ENCODE measurements at regions not wholly inside any gene's neighbourhood (a gene's known extent, or its start where the extent isn't known, plus 50 kb on each side); places are given as distances from the start of the nearest gene placed in this dataset.

- no peak overlapping the region for H3K9ac ChIP-seq (ENCODE audit: low read length)
- H3K18ac ChIP-seq (ENCODE audit: low read length): no peak overlapping the region
- no peak overlapping the region for H2BK12ac ChIP-seq (ENCODE audit: low read length)
- no peak overlapping the region for H3K4me3 ChIP-seq (ENCODE audit: low read depth, low read length)
- H2AK5ac ChIP-seq (ENCODE audit: low read length): no peak overlapping the region
- no peak overlapping the region for H3K4me2 ChIP-seq (ENCODE audit: low read length)
- H3K4ac ChIP-seq (ENCODE audit: low read depth, low read length): no peak overlapping the region
- no peaks in the 10 kb centered on the region for H3K9me3 ChIP-seq (ENCODE audit: insufficient read depth, low read depth, low read length)
- DNase-seq: no peak
- no peak overlapping the region for H4K91ac ChIP-seq (ENCODE audit: low read depth, low read length)
- H2BK120ac ChIP-seq (ENCODE audit: insufficient read depth, low read length, poor library complexity): no peak overlapping the region
- H3K79me1 ChIP-seq (ENCODE audit: low read length): no peaks in the 10 kb centered on the region
- H3K36me3 ChIP-seq (ENCODE audit: control insufficient read depth in 1 of 2, insufficient read depth in 2 of 2, low read length in 2 of 2): no peaks in the 10 kb centered on the region
- H4K8ac ChIP-seq (ENCODE audit: low read depth, low read length): no peak overlapping the region
- H3K14ac ChIP-seq (ENCODE audit: low read length): no peak overlapping the region
- WGBS (ENCODE audit: extremely low coverage, insufficient coverage, insufficient read length): no CpG with 5 or more reads among the region's 3 CpGs
- H3K23ac ChIP-seq (ENCODE audit: low read length): no peak overlapping the region
- no peak overlapping the region for H2BK5ac ChIP-seq (ENCODE audit: low read depth, low read length, poor library complexity)
- no peak overlapping the region for H3K27ac ChIP-seq (ENCODE audit: low read depth, low read length)
- no peak overlapping the region for H2AFZ ChIP-seq (ENCODE audit: insufficient read depth, low read length, poor library complexity)
- no peaks in the 10 kb centered on the region for H3K27me3 ChIP-seq (ENCODE audit: insufficient read depth, low read length)
- H3K79me2 ChIP-seq (ENCODE audit: control insufficient read depth, insufficient read depth, low read length, poor library complexity): no peaks in the 10 kb centered on the region
- H3K4me1 ChIP-seq (ENCODE audit: control insufficient read depth in 1 of 2, insufficient read depth in 2 of 2, low read length in 2 of 2): no peaks in the 10 kb centered on the region
- no peak overlapping the region for H4K12ac ChIP-seq (ENCODE audit: low read depth, low read length)
Measured at GRCh38 chr16:22691335-22691734, 122.6 kb upstream of the HS3ST2 start.

- Histone ChIP-seq H3K4ac (ENCODE audit: low read depth, low read length) (no peak overlapping the region), H3K79me1 (ENCODE audit: low read length) (no peaks in the 10 kb centered on the region), H3K23ac (ENCODE audit: low read length) (no peak overlapping the region), H2AFZ (ENCODE audit: insufficient read depth, low read length, poor library complexity) (no peak overlapping the region), H3K4me1 (ENCODE audit: control insufficient read depth in 1 of 2, insufficient read depth in 2 of 2, low read length in 2 of 2) (no peaks in the 10 kb centered on the region), H2AK5ac (ENCODE audit: low read length) (no peak overlapping the region), H3K9ac (ENCODE audit: low read length) (no peak overlapping the region), H2BK5ac (ENCODE audit: low read depth, low read length, poor library complexity) (no peak overlapping the region), H3K4me2 (ENCODE audit: low read length) (no peak overlapping the region), H2BK12ac (ENCODE audit: low read length) (no peak overlapping the region), H3K4me3 (ENCODE audit: low read depth, low read length) (no peak overlapping the region), H3K36me3 (ENCODE audit: control insufficient read depth in 1 of 2, insufficient read depth in 2 of 2, low read length in 2 of 2) (no peaks in the 10 kb centered on the region), H3K14ac (ENCODE audit: low read length) (no peak overlapping the region), H3K9me3 (ENCODE audit: insufficient read depth, low read depth, low read length) (no peaks in the 10 kb centered on the region), H3K27me3 (ENCODE audit: insufficient read depth, low read length) (no peaks in the 10 kb centered on the region), H4K8ac (ENCODE audit: low read depth, low read length) (no peak overlapping the region), H2BK120ac (ENCODE audit: insufficient read depth, low read length, poor library complexity) (no peak overlapping the region), H4K12ac (ENCODE audit: low read depth, low read length) (no peak overlapping the region), H3K79me2 (ENCODE audit: control insufficient read depth, insufficient read depth, low read length, poor library complexity) (no peaks in the 10 kb centered on the region), H3K18ac (ENCODE audit: low read length) (no peak overlapping the region), H3K27ac (ENCODE audit: low read depth, low read length) (no peak overlapping the region), H4K91ac (ENCODE audit: low read depth, low read length) (no peak overlapping the region)
- DNase-seq: no peak
- no CpG with 5 or more reads among the region's 1 CpG for WGBS (ENCODE audit: extremely low coverage, insufficient coverage, insufficient read length)
Measured at GRCh38 chr16:22692034-22692433, 121.9 kb upstream of the HS3ST2 start.

GRCh38 chr16:22692916-22693637 lies 120.9 kb upstream of the HS3ST2 start:
- Histone ChIP-seq H3K79me2 (ENCODE audit: control insufficient read depth, insufficient read depth, low read length, poor library complexity) (no peaks in the 10 kb centered on the region), H2AK5ac (ENCODE audit: low read length) (no peak overlapping the region), H4K91ac (ENCODE audit: low read depth, low read length) (no peak overlapping the region), H3K4me1 (ENCODE audit: control insufficient read depth in 1 of 2, insufficient read depth in 2 of 2, low read length in 2 of 2) (no peaks in the 10 kb centered on the region), H3K14ac (ENCODE audit: low read length) (no peak overlapping the region), H4K8ac (ENCODE audit: low read depth, low read length) (no peak overlapping the region), H3K18ac (ENCODE audit: low read length) (no peak overlapping the region), H4K12ac (ENCODE audit: low read depth, low read length) (no peak overlapping the region), H2BK5ac (ENCODE audit: low read depth, low read length, poor library complexity) (no peak overlapping the region), H3K4ac (ENCODE audit: low read depth, low read length) (no peak overlapping the region), H3K4me2 (ENCODE audit: low read length) (no peak overlapping the region), H3K79me1 (ENCODE audit: low read length) (no peaks in the 10 kb centered on the region), H2BK120ac (ENCODE audit: insufficient read depth, low read length, poor library complexity) (no peak overlapping the region), H3K27me3 (ENCODE audit: insufficient read depth, low read length) (no peaks in the 10 kb centered on the region), H3K9me3 (ENCODE audit: insufficient read depth, low read depth, low read length) (no peaks in the 10 kb centered on the region), H3K27ac (ENCODE audit: low read depth, low read length) (no peak overlapping the region), H3K23ac (ENCODE audit: low read length) (no peak overlapping the region), H3K9ac (ENCODE audit: low read length) (no peak overlapping the region), H3K36me3 (ENCODE audit: control insufficient read depth in 1 of 2, insufficient read depth in 2 of 2, low read length in 2 of 2) (no peaks in the 10 kb centered on the region), H2BK12ac (ENCODE audit: low read length) (no peak overlapping the region), H2AFZ (ENCODE audit: insufficient read depth, low read length, poor library complexity) (no peak overlapping the region), H3K4me3 (ENCODE audit: low read depth, low read length) (no peak overlapping the region)
- WGBS (ENCODE audit: extremely low coverage, insufficient coverage, insufficient read length): no CpG with 5 or more reads among the region's 6 CpGs
- DNase-seq: no peak

- H2BK120ac ChIP-seq (ENCODE audit: insufficient read depth, low read length, poor library complexity): no peak overlapping the region
- no peak overlapping the region for H3K14ac ChIP-seq (ENCODE audit: low read length)
- no peak overlapping the region for H2BK5ac ChIP-seq (ENCODE audit: low read depth, low read length, poor library complexity)
- no peaks in the 10 kb centered on the region for H3K79me2 ChIP-seq (ENCODE audit: control insufficient read depth, insufficient read depth, low read length, poor library complexity)
- no peak overlapping the region for H3K23ac ChIP-seq (ENCODE audit: low read length)
- no peaks in the 10 kb centered on the region for H3K9me3 ChIP-seq (ENCODE audit: insufficient read depth, low read depth, low read length)
- no peak overlapping the region for H4K91ac ChIP-seq (ENCODE audit: low read depth, low read length)
- no peaks in the 10 kb centered on the region for H3K79me1 ChIP-seq (ENCODE audit: low read length)
- H3K9ac ChIP-seq (ENCODE audit: low read length): no peak overlapping the region
- H3K4me3 ChIP-seq (ENCODE audit: low read depth, low read length): no peak overlapping the region
- no peak overlapping the region for H2BK12ac ChIP-seq (ENCODE audit: low read length)
- no peak overlapping the region for H4K12ac ChIP-seq (ENCODE audit: low read depth, low read length)
- no peak overlapping the region for H3K4ac ChIP-seq (ENCODE audit: low read depth, low read length)
- H2AFZ ChIP-seq (ENCODE audit: insufficient read depth, low read length, poor library complexity): no peak overlapping the region
- 100% methylated on average over 1 of the region's 8 CpGs for WGBS (ENCODE audit: extremely low coverage, insufficient coverage, insufficient read length)
- no peak overlapping the region for H3K27ac ChIP-seq (ENCODE audit: low read depth, low read length)
- no peak overlapping the region for H3K4me2 ChIP-seq (ENCODE audit: low read length)
- no peaks in the 10 kb centered on the region for H3K27me3 ChIP-seq (ENCODE audit: insufficient read depth, low read length)
- no peak for DNase-seq
- no peaks in the 10 kb centered on the region for H3K4me1 ChIP-seq (ENCODE audit: control insufficient read depth in 1 of 2, insufficient read depth in 2 of 2, low read length in 2 of 2)
- H2AK5ac ChIP-seq (ENCODE audit: low read length): no peak overlapping the region
- no peak overlapping the region for H4K8ac ChIP-seq (ENCODE audit: low read depth, low read length)
- no peaks in the 10 kb centered on the region for H3K36me3 ChIP-seq (ENCODE audit: control insufficient read depth in 1 of 2, insufficient read depth in 2 of 2, low read length in 2 of 2)
- H3K18ac ChIP-seq (ENCODE audit: low read length): no peak overlapping the region
Measured at GRCh38 chr16:22693638-22694340, 120.2 kb upstream of the HS3ST2 start.
